NB4 (cell line): ENCODE measurements at regions not wholly inside any gene's neighbourhood (a gene's known extent, or its start where the extent isn't known, plus 50 kb on each side); places are given as distances from the start of the nearest gene placed in this dataset.
"Not testable (repeated sequence)": the region's sequence is repeated elsewhere in the genome, so short reads cannot be mapped to it uniquely, and the experiment has no call there.

ENCODE experiments used
- DNase-seq: peaks from one replicate; pipeline ENCODE4 v3.0.0; 2010; ENCODE audit warnings: low read depth
- H3K4me3 ChIP-seq: one replicate; pipeline ENCODE4 v1.5.1; 2011; ENCODE audit warnings: mild to moderate bottlenecking, low read depth, low read length, moderate library complexity
- MYC ChIP-seq: IDR thresholded peaks from 2 replicates; pipeline ENCODE4 v1.6.1; 2011; ENCODE audit warnings: low read depth, low read length
- POLR2A ChIP-seq: IDR thresholded peaks from 2 replicates; pipeline ENCODE4 v1.6.1; 2011; ENCODE audit warnings: mild to moderate bottlenecking; ENCODE audit not compliant: insufficient read length; ENCODE audit errors: extremely low read depth
- TF ChIP-seq, protein P1 (sequence below): IDR thresholded peaks from 2 replicates; pipeline ENCODE4 v1.6.1; 2011; ENCODE audit warnings: low read depth, low read length
- TF ChIP-seq, protein P2 (sequence below): IDR thresholded peaks from one replicate; pipeline ENCODE4 v1.5.1; 2012; ENCODE audit warnings: low read depth, low read length

DNA sequence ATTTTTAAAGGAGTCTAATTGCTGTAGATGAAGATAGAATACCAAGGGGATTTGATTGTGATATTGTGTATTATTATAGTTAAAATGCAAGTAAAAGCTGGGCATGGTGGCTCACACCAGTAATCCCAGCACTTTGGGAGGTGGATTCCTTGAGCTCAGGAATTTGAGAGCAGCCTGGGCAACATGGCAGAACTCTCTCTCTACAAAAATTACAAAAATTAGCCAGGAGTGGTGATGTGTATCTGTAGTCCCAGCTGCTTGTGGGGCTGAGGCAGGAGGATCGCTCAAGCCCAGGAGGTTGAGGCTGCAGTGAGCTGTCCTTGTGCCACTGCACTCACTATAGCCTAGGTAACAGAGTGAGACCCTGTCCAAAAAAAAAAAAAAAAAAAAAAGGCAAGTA lies 687.0 kb downstream of the NUP35 start:
- H3K4me3 ChIP-seq = no peak overlapping the region
- TF ChIP-seq, protein P1, sequence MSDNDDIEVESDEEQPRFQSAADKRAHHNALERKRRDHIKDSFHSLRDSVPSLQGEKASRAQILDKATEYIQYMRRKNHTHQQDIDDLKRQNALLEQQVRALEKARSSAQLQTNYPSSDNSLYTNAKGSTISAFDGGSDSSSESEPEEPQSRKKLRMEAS = no peak
- no peak for TF ChIP-seq POLR2A
- TF ChIP-seq MYC = no peak
- TF ChIP-seq, protein P2, sequence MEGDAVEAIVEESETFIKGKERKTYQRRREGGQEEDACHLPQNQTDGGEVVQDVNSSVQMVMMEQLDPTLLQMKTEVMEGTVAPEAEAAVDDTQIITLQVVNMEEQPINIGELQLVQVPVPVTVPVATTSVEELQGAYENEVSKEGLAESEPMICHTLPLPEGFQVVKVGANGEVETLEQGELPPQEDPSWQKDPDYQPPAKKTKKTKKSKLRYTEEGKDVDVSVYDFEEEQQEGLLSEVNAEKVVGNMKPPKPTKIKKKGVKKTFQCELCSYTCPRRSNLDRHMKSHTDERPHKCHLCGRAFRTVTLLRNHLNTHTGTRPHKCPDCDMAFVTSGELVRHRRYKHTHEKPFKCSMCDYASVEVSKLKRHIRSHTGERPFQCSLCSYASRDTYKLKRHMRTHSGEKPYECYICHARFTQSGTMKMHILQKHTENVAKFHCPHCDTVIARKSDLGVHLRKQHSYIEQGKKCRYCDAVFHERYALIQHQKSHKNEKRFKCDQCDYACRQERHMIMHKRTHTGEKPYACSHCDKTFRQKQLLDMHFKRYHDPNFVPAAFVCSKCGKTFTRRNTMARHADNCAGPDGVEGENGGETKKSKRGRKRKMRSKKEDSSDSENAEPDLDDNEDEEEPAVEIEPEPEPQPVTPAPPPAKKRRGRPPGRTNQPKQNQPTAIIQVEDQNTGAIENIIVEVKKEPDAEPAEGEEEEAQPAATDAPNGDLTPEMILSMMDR = no peak
- no peak for DNase-seq

GRCh38 chr2:183812091-183812490 lies 687.8 kb downstream of the NUP35 start:
- DNase-seq = no peak
- TF ChIP-seq MYC (no peak), POLR2A (no peak)
- TF ChIP-seq, protein P1 = no peak
- TF ChIP-seq, protein P2 = no peak
- no peak overlapping the region for H3K4me3 ChIP-seq

GRCh38 chr2:183825710-183826109 lies 701.5 kb downstream of the NUP35 start:
- no peak for TF ChIP-seq POLR2A
- no peak for DNase-seq
- H3K4me3 ChIP-seq = no peak overlapping the region

GRCh38 chr2:183829931-183830330 lies 705.7 kb downstream of the NUP35 start:
- no peak for DNase-seq
- TF ChIP-seq, protein P1 = no peak
- TF ChIP-seq MYC = no peak
- TF ChIP-seq, protein P2 = no peak
- no peak for TF ChIP-seq POLR2A
- H3K4me3 ChIP-seq = no peak overlapping the region

GRCh38 chr2:183837157-183837556 lies 712.9 kb downstream of the NUP35 start:
- TF ChIP-seq, protein P2 = no peak
- TF ChIP-seq, protein P1 = no peak
- TF ChIP-seq MYC (no peak), POLR2A (no peak)
- DNase-seq = no peak
- no peak overlapping the region for H3K4me3 ChIP-seq

GRCh38 chr2:183838295-183838694 lies 714.1 kb downstream of the NUP35 start:
- no peak for DNase-seq
- H3K4me3 ChIP-seq = no peak overlapping the region
- TF ChIP-seq, protein P1 = no peak
- TF ChIP-seq MYC = no peak
- TF ChIP-seq POLR2A = no peak

DNA sequence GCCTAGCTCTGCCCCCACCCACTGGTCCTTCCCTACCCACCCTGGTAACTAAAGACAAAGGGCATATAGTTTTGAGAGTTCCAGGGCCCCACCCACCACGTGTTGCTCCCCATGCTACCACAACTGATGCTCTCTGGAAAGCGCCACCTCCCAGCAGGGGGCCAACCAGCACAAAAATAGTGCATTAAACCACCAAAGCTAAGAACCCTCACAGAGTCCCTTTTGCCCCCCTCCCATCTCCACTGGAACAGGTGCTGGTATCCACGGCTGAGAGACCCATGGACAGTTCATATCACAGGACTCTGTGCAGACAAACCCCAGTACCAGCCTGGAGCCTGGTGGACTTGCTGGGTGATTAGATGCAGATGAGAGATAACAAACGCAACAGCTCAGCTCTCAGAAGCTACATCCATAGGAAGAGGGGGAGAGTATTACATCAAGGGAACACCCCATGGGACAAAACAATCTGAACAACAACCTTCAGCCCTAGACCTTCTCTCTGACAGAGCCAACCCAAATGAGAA lies 715.9 kb downstream of the NUP35 start:
- DNase-seq = no peak
- no peak overlapping the region for H3K4me3 ChIP-seq
- TF ChIP-seq, protein P2 = no peak
- TF ChIP-seq POLR2A (no peak), MYC (no peak)
- TF ChIP-seq, protein P1 = no peak

GRCh38 chr2:183849826-183850225 lies 725.6 kb downstream of the NUP35 start:
- not testable (repeated sequence) for H3K4me3 ChIP-seq, DNase-seq
